Central memory CD8-positive, alpha-beta T cell (primary cell): ENCODE measurements at regions not wholly inside any gene's neighbourhood (a gene's known extent, or its start where the extent isn't known, plus 50 kb on each side); places are given as distances from the start of the nearest gene placed in this dataset.
"Not testable (repeated sequence)": the region's sequence is repeated elsewhere in the genome, so short reads cannot be mapped to it uniquely, and the experiment has no call there.

Experiments
- ATAC-seq: fragments of 150-1000 bp; cut with Tn5 transposase; replicated peaks from 2 replicates; pipeline ENCODE4 v1.10.0; 2022; ENCODE audit warnings: mild to moderate bottlenecking, moderate FRiP score, moderate number of reproducible peaks; ENCODE audit not compliant: poor library complexity, severe bottlenecking; ENCODE audit errors: extremely low read depth
- DNase-seq, 2 donors: peaks; one replicate each; pipeline ENCODE4 v3.0.0; 2021; ENCODE audit warnings: low spot score in 2 of 2
- H3K27ac Mint-ChIP-seq: one replicate; pipeline ENCODE4 v1.8.0; 2022; ENCODE audit warnings: low read depth, mild to moderate bottlenecking, moderate library complexity, mixed read lengths
- H3K27me3 Mint-ChIP-seq: one replicate; pipeline ENCODE4 v1.8.0; 2022; ENCODE audit warnings: mixed read lengths
- H3K36me3 Mint-ChIP-seq: one replicate; pipeline ENCODE4 v1.8.0; 2022; ENCODE audit warnings: mild to moderate bottlenecking, moderate library complexity, mixed read lengths; ENCODE audit not compliant: insufficient read depth
- H3K4me1 Mint-ChIP-seq: one replicate; pipeline ENCODE4 v1.8.0; 2022; ENCODE audit warnings: mixed read lengths
- H3K4me3 Mint-ChIP-seq: one replicate; pipeline ENCODE4 v1.8.0; 2022; ENCODE audit warnings: mild to moderate bottlenecking, moderate library complexity, mixed read lengths
- H3K9me3 Mint-ChIP-seq: one replicate; pipeline ENCODE4 v1.8.0; 2022; ENCODE audit warnings: mixed read lengths

DNA sequence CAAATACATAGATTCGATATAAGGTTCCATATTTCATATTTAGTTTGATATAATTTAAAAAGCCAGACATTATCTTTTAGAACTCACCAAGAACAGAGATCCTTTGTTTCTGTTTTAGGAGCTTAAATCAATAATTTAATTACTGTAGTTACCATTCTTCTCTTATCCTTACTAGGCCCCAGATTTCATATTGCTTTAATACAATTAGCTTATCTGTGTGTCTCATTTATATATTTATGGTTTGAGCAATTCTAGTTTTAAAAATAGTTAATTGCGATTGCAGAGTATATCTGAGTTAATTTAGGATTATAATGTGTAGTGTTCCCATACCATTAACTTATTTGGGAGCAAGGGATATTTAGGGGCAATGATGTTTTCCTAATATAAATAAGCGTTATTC, 558.8 kb upstream of the ZNF804A start:
- Mint-ChIP-seq H3K9me3 (peaks cover 26% of the 10 kb centered on the region), H3K27ac (no peak overlapping the region), H3K27me3 (no peaks in the 10 kb centered on the region), H3K4me3 (no peak overlapping the region), H3K4me1 (no peaks in the 10 kb centered on the region), H3K36me3 (no peaks in the 10 kb centered on the region)
- ATAC-seq (no peak), DNase-seq (no peak)

DNA sequence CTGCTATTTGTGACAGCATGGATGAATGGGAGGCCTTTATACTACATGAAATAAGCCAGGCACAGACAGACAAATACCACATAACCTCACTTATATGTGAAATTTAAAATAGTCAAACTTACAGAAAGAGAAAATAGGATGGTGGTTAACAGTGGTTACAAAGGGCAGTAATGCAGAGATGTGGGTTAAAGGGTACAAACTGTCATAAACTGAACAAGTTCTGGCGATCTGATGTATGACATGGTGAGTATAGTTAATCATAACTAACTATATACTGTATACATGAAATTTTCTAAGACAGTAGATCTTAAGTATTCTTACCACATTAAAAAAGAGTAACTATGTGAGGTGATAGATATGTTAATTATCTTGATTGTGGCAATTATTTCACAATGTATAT, 558.1 kb upstream of the ZNF804A start:
- Mint-ChIP-seq H3K4me1 (no peaks in the 10 kb centered on the region), H3K4me3 (no peak overlapping the region), H3K27me3 (no peaks in the 10 kb centered on the region), H3K27ac (no peak overlapping the region), H3K9me3 (peaks cover 26% of the 10 kb centered on the region), H3K36me3 (no peaks in the 10 kb centered on the region)
- ATAC-seq (no peak), DNase-seq (no peak)

DNA sequence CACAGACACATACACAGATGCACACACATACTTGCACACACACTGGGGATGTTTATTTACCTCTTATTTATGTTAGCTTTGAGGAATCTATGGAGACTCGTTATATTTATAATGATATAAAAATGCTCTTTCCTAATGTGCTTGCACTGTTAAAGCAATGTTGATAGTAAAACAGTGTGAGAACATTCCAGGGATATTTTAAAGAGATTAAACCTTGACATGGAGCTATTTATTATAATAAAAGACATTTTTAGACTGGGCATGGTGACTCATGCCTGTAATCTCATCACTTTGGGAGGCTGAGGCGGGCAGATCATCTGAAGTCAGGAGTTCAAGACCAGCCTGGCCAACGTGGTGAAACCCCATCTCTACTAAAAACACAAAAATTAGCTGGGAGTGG, 557.3 kb upstream of the ZNF804A start:
- Mint-ChIP-seq H3K27ac (no peak overlapping the region), H3K27me3 (no peaks in the 10 kb centered on the region), H3K4me3 (no peak overlapping the region), H3K36me3 (no peaks in the 10 kb centered on the region), H3K4me1 (no peaks in the 10 kb centered on the region), H3K9me3 (peaks cover 24% of the 10 kb centered on the region)
- no peak for DNase-seq
- no peak for ATAC-seq

DNA sequence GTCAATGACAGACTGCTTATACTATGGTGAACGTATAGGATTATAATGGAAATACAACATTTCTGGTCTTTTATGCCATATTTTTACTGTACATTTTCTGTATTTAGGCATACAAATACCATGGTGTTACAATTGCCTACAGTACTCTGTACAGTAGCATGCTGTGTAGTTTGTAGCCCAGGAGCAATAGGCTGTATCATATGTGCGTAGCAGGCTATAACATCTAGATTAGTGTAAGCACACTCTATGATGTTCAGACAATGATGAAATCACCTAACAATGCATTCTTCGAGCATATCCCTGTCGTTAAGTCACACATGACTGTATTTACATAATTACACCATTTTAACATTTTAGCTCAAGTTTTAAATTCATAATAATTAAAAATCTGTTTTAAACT, 556.6 kb upstream of the ZNF804A start:
- DNase-seq (no peak), ATAC-seq (no peak)
- no peaks in the 10 kb centered on the region for H3K27me3 Mint-ChIP-seq
- H3K36me3 Mint-ChIP-seq: no peaks in the 10 kb centered on the region
- no peak overlapping the region for H3K4me3 Mint-ChIP-seq
- H3K4me1 Mint-ChIP-seq: no peaks in the 10 kb centered on the region
- H3K27ac Mint-ChIP-seq: no peak overlapping the region
- peaks cover 20% of the 10 kb centered on the region for H3K9me3 Mint-ChIP-seq

DNA sequence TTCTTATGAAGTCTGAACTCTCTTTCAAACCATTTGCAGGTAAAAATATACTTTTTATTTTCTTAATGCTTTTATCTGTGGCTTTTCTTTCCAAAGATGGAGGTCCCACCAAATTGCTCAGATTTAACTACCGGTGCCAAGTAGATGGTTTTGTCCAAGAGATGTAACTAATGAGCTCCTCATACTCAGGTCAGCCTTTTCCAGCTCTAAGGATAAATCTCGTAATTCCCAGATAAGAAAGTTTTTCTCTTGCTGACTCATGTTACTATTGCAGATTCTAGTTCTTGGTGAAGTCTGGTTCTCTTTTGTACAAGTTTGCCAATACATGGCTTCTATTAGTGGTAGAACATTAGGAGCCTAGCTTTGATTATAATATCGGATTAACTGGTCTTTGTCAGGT, 550.8 kb upstream of the ZNF804A start:
- DNase-seq: no peak
- H3K4me1 Mint-ChIP-seq: no peaks in the 10 kb centered on the region
- no peak for ATAC-seq
- no peaks in the 10 kb centered on the region for H3K27me3 Mint-ChIP-seq
- no peak overlapping the region for H3K27ac Mint-ChIP-seq
- H3K36me3 Mint-ChIP-seq: no peaks in the 10 kb centered on the region
- peaks cover 12% of the 10 kb centered on the region for H3K9me3 Mint-ChIP-seq
- H3K4me3 Mint-ChIP-seq: no peak overlapping the region

DNA sequence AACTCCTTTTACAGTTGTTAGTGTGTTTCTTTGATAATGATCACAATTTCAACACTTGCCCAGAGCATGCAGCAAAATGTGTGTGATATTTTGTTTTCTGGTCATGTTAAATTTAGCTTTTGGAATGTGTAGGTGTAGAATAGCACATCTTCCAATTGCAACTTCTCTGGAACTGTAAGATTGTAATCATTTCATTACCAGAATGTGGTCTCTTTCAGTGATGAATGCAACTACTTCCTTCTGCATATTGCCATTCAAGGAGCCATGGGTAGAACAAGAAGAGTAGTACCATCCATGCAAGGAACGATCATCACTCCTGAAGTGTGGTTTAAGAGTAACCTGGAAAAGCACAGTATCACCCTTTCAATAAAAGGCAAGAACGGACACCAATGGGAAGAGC, 548.8 kb upstream of the ZNF804A start:
- ATAC-seq (no peak), DNase-seq (no peak)
- Mint-ChIP-seq H3K4me1 (no peaks in the 10 kb centered on the region), H3K36me3 (no peaks in the 10 kb centered on the region), H3K9me3 (peaks cover 16% of the 10 kb centered on the region), H3K4me3 (no peak overlapping the region), H3K27ac (no peak overlapping the region), H3K27me3 (no peaks in the 10 kb centered on the region)

DNA sequence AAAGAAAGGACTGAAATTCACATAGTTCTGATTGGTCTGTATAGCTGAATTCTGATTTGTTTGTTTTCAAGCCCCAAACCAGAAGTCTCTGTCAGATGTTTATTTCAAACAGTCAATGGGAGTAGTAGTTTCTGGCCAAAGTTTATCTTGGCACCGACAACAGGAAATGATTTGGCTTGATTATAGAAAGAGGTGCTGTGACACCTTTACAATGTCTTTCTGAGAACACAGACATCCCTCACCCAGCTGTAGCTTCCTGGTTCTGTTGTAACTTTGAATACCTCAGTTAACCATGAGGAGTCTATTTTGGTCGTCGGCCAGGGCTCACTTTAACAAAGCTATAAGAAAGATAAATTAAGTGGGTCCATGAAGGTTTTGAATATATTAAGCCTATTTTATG, 545.0 kb upstream of the ZNF804A start:
- H3K4me3 Mint-ChIP-seq: no peak overlapping the region
- ATAC-seq (no peak), DNase-seq (no peak)
- peaks cover 11% of the 10 kb centered on the region for H3K9me3 Mint-ChIP-seq
- no peaks in the 10 kb centered on the region for H3K4me1 Mint-ChIP-seq
- no peak overlapping the region for H3K27ac Mint-ChIP-seq
- no peaks in the 10 kb centered on the region for H3K36me3 Mint-ChIP-seq
- no peaks in the 10 kb centered on the region for H3K27me3 Mint-ChIP-seq

DNA sequence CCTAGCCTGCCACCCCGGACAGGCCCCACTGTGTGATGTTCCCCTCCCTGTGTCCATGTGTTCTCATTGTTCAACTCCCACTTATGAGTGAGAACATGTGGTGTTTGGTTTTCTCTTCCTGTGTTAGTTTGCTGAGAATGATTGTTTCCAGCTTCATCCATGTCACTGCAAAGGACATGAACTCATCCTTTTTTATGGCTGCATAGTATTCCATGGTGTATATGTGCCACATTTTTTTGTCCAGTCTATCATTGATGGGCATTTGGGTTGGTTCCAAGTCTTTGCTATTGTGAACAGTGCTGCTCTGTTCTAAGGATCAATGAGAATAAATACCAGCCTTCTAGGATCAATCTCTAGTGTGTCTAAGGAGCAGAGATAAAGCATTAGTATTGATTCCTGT, 543.9 kb upstream of the ZNF804A start:
- not testable (repeated sequence) for H3K36me3 Mint-ChIP-seq, H3K27ac Mint-ChIP-seq, H3K27me3 Mint-ChIP-seq

DNA sequence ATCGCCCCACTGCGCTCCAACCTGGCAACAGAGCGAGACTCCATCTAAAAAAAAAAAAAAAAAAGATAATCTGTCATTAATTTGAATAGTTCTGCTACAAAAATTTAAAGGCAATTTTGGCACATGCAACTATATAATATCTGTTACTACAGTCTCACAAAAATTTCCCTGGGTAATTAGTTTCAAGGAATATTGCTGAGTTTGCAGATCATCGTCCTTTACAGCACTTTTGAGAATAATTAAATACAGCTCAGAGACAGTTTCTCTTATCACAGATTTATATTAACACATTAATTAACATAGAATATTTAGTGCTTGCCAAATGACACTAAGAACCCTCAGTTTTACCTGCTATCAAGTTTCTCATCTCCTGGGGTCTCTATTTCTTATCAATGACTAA, 540.4 kb upstream of the ZNF804A start:
- peaks cover 2% of the 10 kb centered on the region for H3K36me3 Mint-ChIP-seq
- H3K27ac Mint-ChIP-seq: no peak overlapping the region
- H3K9me3 Mint-ChIP-seq: peaks cover 6% of the 10 kb centered on the region
- no peaks in the 10 kb centered on the region for H3K4me1 Mint-ChIP-seq
- no peak overlapping the region for H3K4me3 Mint-ChIP-seq
- no peak for ATAC-seq
- no peaks in the 10 kb centered on the region for H3K27me3 Mint-ChIP-seq
- DNase-seq: no peak

More for the DNA sequence above, 543.9 kb upstream of the ZNF804A start:
- DNase-seq, H3K9me3 Mint-ChIP-seq, ATAC-seq, H3K4me1 Mint-ChIP-seq, H3K4me3 Mint-ChIP-seq: not testable (repeated sequence)

DNA sequence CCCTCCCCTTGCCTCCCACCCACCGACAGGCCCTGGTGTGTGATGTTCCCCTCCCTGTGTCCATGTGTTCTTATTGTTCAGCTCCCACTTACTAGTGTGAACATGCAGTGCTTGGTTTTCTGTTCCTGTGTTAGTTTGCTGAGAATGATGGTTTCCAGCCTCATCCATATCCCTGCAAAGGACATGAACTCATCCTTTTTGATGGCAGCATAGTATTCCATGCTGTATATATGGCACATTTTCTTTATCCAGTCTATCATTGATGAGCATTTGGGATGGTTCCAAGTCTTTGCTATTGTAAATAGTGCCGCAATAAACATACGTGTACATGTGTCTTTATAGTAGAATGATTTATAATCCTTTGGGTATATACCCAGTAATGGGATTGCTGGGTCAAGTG, 538.1 kb upstream of the ZNF804A start:
- not testable (repeated sequence) for ATAC-seq, H3K27ac Mint-ChIP-seq, H3K27me3 Mint-ChIP-seq, H3K4me1 Mint-ChIP-seq, DNase-seq, H3K36me3 Mint-ChIP-seq, H3K4me3 Mint-ChIP-seq
- peaks cover 19% of the 10 kb centered on the region for H3K9me3 Mint-ChIP-seq

DNA sequence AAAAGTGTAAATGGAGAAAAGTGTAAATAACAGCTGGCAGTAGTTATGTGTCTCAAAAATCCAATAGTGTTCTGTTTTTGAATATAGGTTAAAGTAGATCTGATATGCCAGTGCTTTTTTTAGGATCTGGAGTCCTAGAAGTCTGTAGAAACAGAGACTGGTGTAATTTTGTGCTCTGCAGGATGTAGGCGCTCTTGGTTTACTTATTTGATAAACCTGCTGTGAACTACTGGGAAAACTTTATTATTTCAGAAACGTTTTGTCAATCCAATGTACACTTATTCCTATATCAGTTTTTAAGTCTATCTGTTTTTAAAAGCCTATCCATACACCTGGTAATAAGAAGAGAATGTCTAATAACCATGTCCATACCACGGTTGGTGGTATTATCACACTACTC, 530.8 kb upstream of the ZNF804A start:
- ATAC-seq (no peak), DNase-seq (no peak)
- H3K4me3 Mint-ChIP-seq: no peak overlapping the region
- H3K27me3 Mint-ChIP-seq: no peaks in the 10 kb centered on the region
- no peak overlapping the region for H3K27ac Mint-ChIP-seq
- no peaks in the 10 kb centered on the region for H3K36me3 Mint-ChIP-seq
- H3K9me3 Mint-ChIP-seq: peaks cover 19% of the 10 kb centered on the region
- no peaks in the 10 kb centered on the region for H3K4me1 Mint-ChIP-seq

DNA sequence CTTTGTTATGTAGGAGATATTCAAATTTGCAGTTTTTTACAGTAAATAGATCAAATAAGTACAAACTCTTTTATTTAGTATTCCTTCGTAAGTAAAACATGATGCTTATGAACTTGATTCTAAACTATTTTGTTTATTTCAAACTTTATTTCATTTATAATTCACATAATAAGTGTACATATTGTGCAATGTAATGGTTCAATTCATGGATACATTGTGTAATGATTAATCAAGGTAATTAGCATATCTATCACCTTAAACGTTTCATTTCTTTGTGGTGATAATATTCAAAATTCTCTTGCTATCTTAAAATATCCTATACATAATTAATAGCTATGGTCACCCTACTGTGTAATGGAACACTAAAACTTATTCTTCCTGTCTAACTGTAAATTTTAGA, 525.9 kb upstream of the ZNF804A start:
- ATAC-seq (no peak), DNase-seq (no peak)
- Mint-ChIP-seq H3K27ac (no peak overlapping the region), H3K4me1 (no peaks in the 10 kb centered on the region), H3K9me3 (peaks cover 14% of the 10 kb centered on the region), H3K27me3 (no peaks in the 10 kb centered on the region), H3K4me3 (no peak overlapping the region), H3K36me3 (no peaks in the 10 kb centered on the region)

DNA sequence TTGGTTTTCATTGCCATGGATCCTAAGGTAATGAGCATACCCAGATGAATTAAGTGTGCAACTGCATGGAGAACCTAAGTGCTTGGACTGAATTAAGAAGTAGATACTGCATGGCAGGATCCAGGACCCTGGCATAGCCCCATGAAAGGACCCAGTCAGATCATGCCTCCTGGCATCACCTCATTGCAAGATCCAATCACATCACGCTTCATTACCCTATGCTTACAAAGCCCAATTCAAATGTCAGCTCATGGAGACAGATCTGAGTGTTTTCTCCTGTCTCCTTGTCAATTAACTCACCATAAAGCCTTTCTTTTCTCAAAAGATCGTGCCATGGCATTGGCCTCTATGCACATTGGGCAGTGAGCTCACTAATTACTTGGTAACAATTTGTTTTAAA, 519.8 kb upstream of the ZNF804A start:
- no peak overlapping the region for H3K4me3 Mint-ChIP-seq
- no peaks in the 10 kb centered on the region for H3K4me1 Mint-ChIP-seq
- DNase-seq (no peak), ATAC-seq (no peak)
- no peaks in the 10 kb centered on the region for H3K27me3 Mint-ChIP-seq
- no peak overlapping the region for H3K27ac Mint-ChIP-seq
- H3K36me3 Mint-ChIP-seq: no peaks in the 10 kb centered on the region
- H3K9me3 Mint-ChIP-seq: peaks cover 15% of the 10 kb centered on the region

DNA sequence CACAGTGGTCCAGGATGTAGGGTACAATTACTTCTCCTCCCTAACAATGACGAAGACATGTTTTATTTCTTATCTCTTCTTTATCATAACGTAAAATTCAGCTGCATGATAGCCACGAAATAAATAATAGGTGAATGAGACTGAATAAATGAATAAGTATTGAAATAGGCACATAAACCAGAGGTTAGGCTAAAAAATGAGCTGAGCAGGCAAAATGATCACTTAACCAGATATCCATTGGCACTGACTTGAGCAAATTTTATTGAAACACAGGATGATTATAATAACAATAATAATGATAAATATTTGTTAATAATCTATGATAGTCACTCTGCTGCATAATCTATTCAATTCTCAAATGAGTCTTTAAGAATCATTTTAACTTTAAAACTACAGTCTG, 506.9 kb upstream of the ZNF804A start:
- H3K4me3 Mint-ChIP-seq: no peak overlapping the region
- H3K27ac Mint-ChIP-seq: no peak overlapping the region
- H3K4me1 Mint-ChIP-seq: no peaks in the 10 kb centered on the region
- H3K36me3 Mint-ChIP-seq: no peaks in the 10 kb centered on the region
- ATAC-seq (no peak), DNase-seq (no peak)
- peaks cover 16% of the 10 kb centered on the region for H3K9me3 Mint-ChIP-seq
- no peaks in the 10 kb centered on the region for H3K27me3 Mint-ChIP-seq
